K562 (cell line): ENCODE measurements at regions not wholly inside any gene's neighbourhood (a gene's known extent, or its start where the extent isn't known, plus 50 kb on each side); places are given as distances from the start of the nearest gene placed in this dataset.

Experiments
- COPS2 ChIP-seq: fragments of 450-650 bp; conservative IDR thresholded peaks from 2 replicates; pipeline ENCODE4 v1.6.1; 2016; ENCODE audit warnings: mild to moderate bottlenecking, moderate library complexity
- GTF2A2 ChIP-seq: IDR thresholded peaks from 2 replicates; pipeline ENCODE4 v1.6.1; 2016; ENCODE audit warnings: mild to moderate bottlenecking, missing genetic modification characterization, missing compliant biosample characterization
- POLR2AphosphoS5 ChIP-seq: IDR thresholded peaks from 2 replicates; pipeline ENCODE4 v1.6.1; 2011; ENCODE audit warnings: mild to moderate bottlenecking, low read depth, low read length, moderate library complexity; ENCODE audit not compliant: control insufficient read depth, insufficient read depth
- ZC3H4 ChIP-seq: sonication (generic); formaldehyde crosslinking; IDR thresholded peaks from 2 replicates; pipeline ENCODE4 v1.9.0; 2021; ENCODE audit warnings: missing genetic modification reagents, borderline replicate concordance
- ZNF444 ChIP-seq: fragments of 250-450 bp; sonication (Bioruptor Pico); IDR thresholded peaks from 2 replicates; pipeline ENCODE4 v1.4.0; 2020; ENCODE audit warnings: mild to moderate bottlenecking, moderate library complexity
- TF ChIP-seq, protein P1 (sequence below): fragments of 250-450 bp; sonication (Bioruptor Pico); IDR thresholded peaks from 2 replicates; pipeline ENCODE4 v1.6.1; 2021; ENCODE audit warnings: mild to moderate bottlenecking
- TF ChIP-seq, protein P2 (sequence below): fragments of 250-450 bp; sonication (Bioruptor Pico); IDR thresholded peaks from 2 replicates; pipeline ENCODE4 v1.4.0; 2020; ENCODE audit warnings: mild to moderate bottlenecking, moderate library complexity
- TF ChIP-seq, protein P3 (sequence below), 3 experiments: IDR thresholded peaks in 2 of 3; conservative IDR thresholded peaks in 1 of 3; 2 replicates each; pipeline ENCODE4 v1.5.1; 2011 to 2012; ENCODE audit warnings: low read length in 3 of 3, mild to moderate bottlenecking in 3 of 3, control low read depth in 2 of 3, improper control_type of control experiment in 1 of 3, inconsistent platforms in 1 of 3, low read depth in 1 of 3, mixed read lengths in 1 of 3, moderate library complexity in 1 of 3; ENCODE audit not compliant: insufficient read depth in 2 of 3

DNA sequence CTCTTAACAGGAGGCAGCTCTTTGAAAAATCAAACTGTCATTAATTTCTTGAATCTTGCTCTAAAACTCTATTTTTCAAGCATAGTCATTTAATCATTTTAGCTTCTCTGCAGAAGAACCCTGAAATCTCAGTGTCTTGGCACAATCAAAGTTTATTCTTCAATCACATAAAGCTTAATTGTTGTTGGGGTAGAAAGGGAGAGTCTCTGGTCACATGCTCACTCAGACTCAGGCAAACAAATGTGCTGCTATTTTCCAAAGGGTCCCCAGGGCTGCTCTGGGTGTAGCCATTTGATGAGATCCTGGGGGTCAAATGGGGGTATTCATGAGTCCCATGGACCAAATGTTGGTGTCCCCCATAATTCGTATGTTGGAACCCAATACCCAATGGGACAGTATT lies 114.8 kb downstream of the MSX2 start:
- TF ChIP-seq, protein P1, sequence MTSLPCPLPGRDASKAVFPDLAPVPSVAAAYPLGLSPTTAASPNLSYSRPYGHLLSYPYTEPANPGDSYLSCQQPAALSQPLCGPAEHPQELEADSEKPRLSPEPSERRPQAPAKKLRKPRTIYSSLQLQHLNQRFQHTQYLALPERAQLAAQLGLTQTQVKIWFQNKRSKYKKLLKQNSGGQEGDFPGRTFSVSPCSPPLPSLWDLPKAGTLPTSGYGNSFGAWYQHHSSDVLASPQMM (CRISPR knock-in tag) = no peak
- TF ChIP-seq, protein P2, sequence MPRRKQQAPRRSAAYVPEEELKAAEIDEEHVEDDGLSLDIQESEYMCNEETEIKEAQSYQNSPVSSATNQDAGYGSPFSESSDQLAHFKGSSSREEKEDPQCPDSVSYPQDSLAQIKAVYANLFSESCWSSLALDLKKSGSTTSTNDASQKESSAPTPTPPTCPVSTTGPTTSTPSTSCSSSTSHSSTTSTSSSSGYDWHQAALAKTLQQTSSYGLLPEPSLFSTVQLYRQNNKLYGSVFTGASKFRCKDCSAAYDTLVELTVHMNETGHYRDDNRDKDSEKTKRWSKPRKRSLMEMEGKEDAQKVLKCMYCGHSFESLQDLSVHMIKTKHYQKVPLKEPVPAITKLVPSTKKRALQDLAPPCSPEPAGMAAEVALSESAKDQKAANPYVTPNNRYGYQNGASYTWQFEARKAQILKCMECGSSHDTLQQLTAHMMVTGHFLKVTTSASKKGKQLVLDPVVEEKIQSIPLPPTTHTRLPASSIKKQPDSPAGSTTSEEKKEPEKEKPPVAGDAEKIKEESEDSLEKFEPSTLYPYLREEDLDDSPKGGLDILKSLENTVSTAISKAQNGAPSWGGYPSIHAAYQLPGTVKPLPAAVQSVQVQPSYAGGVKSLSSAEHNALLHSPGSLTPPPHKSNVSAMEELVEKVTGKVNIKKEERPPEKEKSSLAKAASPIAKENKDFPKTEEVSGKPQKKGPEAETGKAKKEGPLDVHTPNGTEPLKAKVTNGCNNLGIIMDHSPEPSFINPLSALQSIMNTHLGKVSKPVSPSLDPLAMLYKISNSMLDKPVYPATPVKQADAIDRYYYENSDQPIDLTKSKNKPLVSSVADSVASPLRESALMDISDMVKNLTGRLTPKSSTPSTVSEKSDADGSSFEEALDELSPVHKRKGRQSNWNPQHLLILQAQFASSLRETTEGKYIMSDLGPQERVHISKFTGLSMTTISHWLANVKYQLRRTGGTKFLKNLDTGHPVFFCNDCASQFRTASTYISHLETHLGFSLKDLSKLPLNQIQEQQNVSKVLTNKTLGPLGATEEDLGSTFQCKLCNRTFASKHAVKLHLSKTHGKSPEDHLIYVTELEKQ = no peak
- TF ChIP-seq ZNF444 = no peak
- no peak for TF ChIP-seq COPS2
- no peak for TF ChIP-seq ZC3H4 (CRISPR knock-in tag)
- TF ChIP-seq POLR2AphosphoS5 = no peak
- TF ChIP-seq, protein P3, sequence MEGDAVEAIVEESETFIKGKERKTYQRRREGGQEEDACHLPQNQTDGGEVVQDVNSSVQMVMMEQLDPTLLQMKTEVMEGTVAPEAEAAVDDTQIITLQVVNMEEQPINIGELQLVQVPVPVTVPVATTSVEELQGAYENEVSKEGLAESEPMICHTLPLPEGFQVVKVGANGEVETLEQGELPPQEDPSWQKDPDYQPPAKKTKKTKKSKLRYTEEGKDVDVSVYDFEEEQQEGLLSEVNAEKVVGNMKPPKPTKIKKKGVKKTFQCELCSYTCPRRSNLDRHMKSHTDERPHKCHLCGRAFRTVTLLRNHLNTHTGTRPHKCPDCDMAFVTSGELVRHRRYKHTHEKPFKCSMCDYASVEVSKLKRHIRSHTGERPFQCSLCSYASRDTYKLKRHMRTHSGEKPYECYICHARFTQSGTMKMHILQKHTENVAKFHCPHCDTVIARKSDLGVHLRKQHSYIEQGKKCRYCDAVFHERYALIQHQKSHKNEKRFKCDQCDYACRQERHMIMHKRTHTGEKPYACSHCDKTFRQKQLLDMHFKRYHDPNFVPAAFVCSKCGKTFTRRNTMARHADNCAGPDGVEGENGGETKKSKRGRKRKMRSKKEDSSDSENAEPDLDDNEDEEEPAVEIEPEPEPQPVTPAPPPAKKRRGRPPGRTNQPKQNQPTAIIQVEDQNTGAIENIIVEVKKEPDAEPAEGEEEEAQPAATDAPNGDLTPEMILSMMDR (IDR thresholded peaks at IDR 0.05 in 2 of 3, conservative IDR thresholded peaks at IDR 0.05 in 1 of 3; ENCODE audit: insufficient read depth in 2 of 3, low read depth in 1 of 3, low read length in 3 of 3) = no peak
- TF ChIP-seq GTF2A2 = no peak
